ENCODE measurements at regions not wholly inside any gene's neighbourhood (a gene's known extent, or its start where the extent isn't known, plus 50 kb on each side); places are given as distances from the start of the nearest gene placed in this dataset.

DNA sequence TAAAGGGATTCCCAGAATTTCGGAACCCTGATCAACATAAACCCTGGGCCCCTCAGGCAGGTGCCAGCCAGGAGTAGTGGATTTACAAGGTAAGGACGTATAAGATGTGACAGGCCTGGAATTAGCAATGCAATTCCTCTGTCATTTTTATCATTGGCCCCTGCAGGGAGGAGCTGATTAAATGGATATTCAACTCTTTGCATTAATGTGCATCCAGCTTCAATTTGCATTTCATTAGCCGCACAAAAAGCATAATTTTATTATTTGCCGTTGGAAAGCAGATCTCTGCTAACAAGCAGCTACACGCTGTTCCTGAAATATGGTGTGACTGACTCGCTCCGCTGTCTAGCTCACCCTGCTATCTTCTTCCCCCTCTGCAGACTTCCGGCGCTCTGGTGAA is 195.8 kb downstream of the RPS24 start:
- H2AFZ ChIP-seq (ENCODE audit: low read depth): no peak overlapping the region
- ChIA-PET POLR2A (interaction anchor here (0.5 kb wide), 1 partner anchor 47 kb away, joined by 8 read pairs; no protein-coding TSS in a partner anchor), CTCF (interaction anchor here (1.9 to 2.7 kb wide), 2 partner anchors 20 to 183 kb away, joined by 4 to 13 read pairs; no protein-coding TSS in a partner anchor)
- H3K4me2 ChIP-seq: no peak overlapping the region
- no peaks in the 10 kb centered on the region for H3K9me3 ChIP-seq
- H4K20me1 ChIP-seq (ENCODE audit: insufficient read depth): no peaks in the 10 kb centered on the region
- 90% methylated on average over 7 of the region's 9 CpGs for WGBS (ENCODE audit: low lambda C conversion rate)
- H3K9ac ChIP-seq: no peak overlapping the region
- H3K79me2 ChIP-seq (ENCODE audit: insufficient read depth): no peaks in the 10 kb centered on the region
- no peak for TF ChIP-seq CHD2 (IDR thresholded peaks at IDR 0.05; ENCODE audit: low read length, partially characterized antibody)
- TF ChIP-seq JUND (IDR thresholded peaks at IDR 0.05): no peak
- TF ChIP-seq, protein P1, sequence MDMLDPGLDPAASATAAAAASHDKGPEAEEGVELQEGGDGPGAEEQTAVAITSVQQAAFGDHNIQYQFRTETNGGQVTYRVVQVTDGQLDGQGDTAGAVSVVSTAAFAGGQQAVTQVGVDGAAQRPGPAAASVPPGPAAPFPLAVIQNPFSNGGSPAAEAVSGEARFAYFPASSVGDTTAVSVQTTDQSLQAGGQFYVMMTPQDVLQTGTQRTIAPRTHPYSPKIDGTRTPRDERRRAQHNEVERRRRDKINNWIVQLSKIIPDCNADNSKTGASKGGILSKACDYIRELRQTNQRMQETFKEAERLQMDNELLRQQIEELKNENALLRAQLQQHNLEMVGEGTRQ (IDR thresholded peaks at IDR 0.05; ENCODE audit: borderline replicate concordance, low read depth, low read length): no peak
- TF ChIP-seq MXI1 (IDR thresholded peaks at IDR 0.05; ENCODE audit: low read depth, low read length): no peak
- no peak for TF ChIP-seq MAX (IDR thresholded peaks at IDR 0.05; ENCODE audit: low read depth)
- TF ChIP-seq NFIC (IDR thresholded peaks at IDR 0.05; ENCODE audit: borderline replicate concordance): no peak
- TF ChIP-seq PBX3 (IDR thresholded peaks at IDR 0.05): no peak
- no peak for TF ChIP-seq GABPA (IDR thresholded peaks at IDR 0.05; ENCODE audit: low read depth)
- H3F3A ChIP-seq (replicated peaks; ENCODE audit: insufficient read depth): no peaks in the 10 kb centered on the region
- no peaks in the 10 kb centered on the region for H3K9me2 ChIP-seq
- no peaks in the 10 kb centered on the region for H3K36me3 ChIP-seq (replicated peaks in 1 of 2; ENCODE audit: control insufficient read depth in 1 of 2, insufficient read depth in 2 of 2, low read length in 1 of 2)
- no peak overlapping the region for H3K4me3 ChIP-seq (ENCODE audit: low read depth in 2 of 2, low read length in 1 of 2)
- no peak for DNase-seq
- H3K27ac ChIP-seq (ENCODE audit: low read depth in 2 of 2, low read length in 1 of 2): no peak overlapping the region
- no peaks in the 10 kb centered on the region for H3K27me3 ChIP-seq (ENCODE audit: insufficient read depth)
- peaks cover 6 to 18% of the 10 kb centered on the region in 2 experiments; a peak in 3 of 4 replicates for H3K4me1 ChIP-seq (ENCODE audit: control insufficient read depth in 1 of 2, insufficient read depth in 2 of 2, low read depth in 1 of 2, low read length in 1 of 2)

GRCh38 chr10:78229950-78230675 is 196.4 kb downstream of the RPS24 start:
- 86% methylated on average over 4 of the region's 5 CpGs for WGBS (ENCODE audit: low lambda C conversion rate)
- H3K4me2 ChIP-seq: no peak overlapping the region
- H3K4me3 ChIP-seq (ENCODE audit: low read depth in 2 of 2, low read length in 1 of 2): no peak overlapping the region
- no peaks in the 10 kb centered on the region for H3K36me3 ChIP-seq (replicated peaks in 1 of 2; ENCODE audit: control insufficient read depth in 1 of 2, insufficient read depth in 2 of 2, low read length in 1 of 2)
- H3F3A ChIP-seq (replicated peaks; ENCODE audit: insufficient read depth): no peaks in the 10 kb centered on the region
- H3K9me3 ChIP-seq: no peaks in the 10 kb centered on the region
- no peak overlapping the region for H2AFZ ChIP-seq (ENCODE audit: low read depth)
- no peak for DNase-seq
- peaks cover under 1 to 18% of the 10 kb centered on the region in 2 experiments; a peak in 3 of 4 replicates for H3K4me1 ChIP-seq (ENCODE audit: control insufficient read depth in 1 of 2, insufficient read depth in 2 of 2, low read depth in 1 of 2, low read length in 1 of 2)
- no peaks in the 10 kb centered on the region for H3K79me2 ChIP-seq (ENCODE audit: insufficient read depth)
- H4K20me1 ChIP-seq (ENCODE audit: insufficient read depth): no peaks in the 10 kb centered on the region
- ChIA-PET CTCF (interaction anchor here (0.6 to 2.7 kb wide), 3 partner anchors 19 to 183 kb away, joined by 3 to 13 read pairs (median 4); no protein-coding TSS in a partner anchor), POLR2A (interaction anchor here (0.5 kb wide), 1 partner anchor 46 kb away, joined by 8 read pairs; no protein-coding TSS in a partner anchor)
- TF ChIP-seq, protein P2, sequence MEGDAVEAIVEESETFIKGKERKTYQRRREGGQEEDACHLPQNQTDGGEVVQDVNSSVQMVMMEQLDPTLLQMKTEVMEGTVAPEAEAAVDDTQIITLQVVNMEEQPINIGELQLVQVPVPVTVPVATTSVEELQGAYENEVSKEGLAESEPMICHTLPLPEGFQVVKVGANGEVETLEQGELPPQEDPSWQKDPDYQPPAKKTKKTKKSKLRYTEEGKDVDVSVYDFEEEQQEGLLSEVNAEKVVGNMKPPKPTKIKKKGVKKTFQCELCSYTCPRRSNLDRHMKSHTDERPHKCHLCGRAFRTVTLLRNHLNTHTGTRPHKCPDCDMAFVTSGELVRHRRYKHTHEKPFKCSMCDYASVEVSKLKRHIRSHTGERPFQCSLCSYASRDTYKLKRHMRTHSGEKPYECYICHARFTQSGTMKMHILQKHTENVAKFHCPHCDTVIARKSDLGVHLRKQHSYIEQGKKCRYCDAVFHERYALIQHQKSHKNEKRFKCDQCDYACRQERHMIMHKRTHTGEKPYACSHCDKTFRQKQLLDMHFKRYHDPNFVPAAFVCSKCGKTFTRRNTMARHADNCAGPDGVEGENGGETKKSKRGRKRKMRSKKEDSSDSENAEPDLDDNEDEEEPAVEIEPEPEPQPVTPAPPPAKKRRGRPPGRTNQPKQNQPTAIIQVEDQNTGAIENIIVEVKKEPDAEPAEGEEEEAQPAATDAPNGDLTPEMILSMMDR (IDR thresholded peaks at IDR 0.05): no peak
- no peak for TF ChIP-seq NRF1 (IDR thresholded peaks at IDR 0.05; ENCODE audit: low read depth, low read length)
- no peak for TF ChIP-seq TAF1 (IDR thresholded peaks at IDR 0.05; ENCODE audit: borderline replicate concordance, low read depth, low read length)
- no peak for TF ChIP-seq USF1 (IDR thresholded peaks at IDR 0.05; ENCODE audit: borderline replicate concordance, low read depth)
- no peak for TF ChIP-seq TCF12 (IDR thresholded peaks at IDR 0.05)
- no peak for TF ChIP-seq CHD2 (IDR thresholded peaks at IDR 0.05; ENCODE audit: low read length, partially characterized antibody)
- no peak for TF ChIP-seq SMC3 (IDR thresholded peaks at IDR 0.05; ENCODE audit: low read depth, low read length)
- TF ChIP-seq, protein P1 (IDR thresholded peaks at IDR 0.05; ENCODE audit: borderline replicate concordance, low read depth, low read length): no peak
- H3K9me2 ChIP-seq: no peaks in the 10 kb centered on the region
- no peak overlapping the region for H3K9ac ChIP-seq
- H3K27ac ChIP-seq (ENCODE audit: low read depth in 2 of 2, low read length in 1 of 2): no peak overlapping the region
- no peaks in the 10 kb centered on the region for H3K27me3 ChIP-seq (ENCODE audit: insufficient read depth)
